PC-3 (cell line): ENCODE measurements at regions not wholly inside any gene's neighbourhood (a gene's known extent, or its start where the extent isn't known, plus 50 kb on each side); places are given as distances from the start of the nearest gene placed in this dataset.

Source experiments
- ATAC-seq: fragments of 200-7000 bp; cut with Tn5 transposase; 2 replicates; pipeline ENCODE4 v1.9.1; 2020; ENCODE audit warnings: mild to moderate bottlenecking, moderate library complexity
- BruUV-seq: library from RNA; stranded (reverse); fragments of 400-500 nt; replicated peaks from 2 replicates; lab custom pipeline; 2021; lab: Mats Ljungman, UMichigan
- CTCF ChIA-PET: fragments of 300-600 bp; sonication (Branson Sonifier 250); formaldehyde crosslinking; loops from one replicate; lab custom pipeline; 2022; ENCODE audit warnings: antibody characterized with exemption; lab: Charles Lee
- POLR2A ChIA-PET: fragments of 300-600 bp; sonication (Branson Sonifier 250); formaldehyde crosslinking; loops from one replicate; lab custom pipeline; 2022; ENCODE audit warnings: antibody characterized with exemption; ENCODE audit not compliant: unreplicated experiment; lab: Charles Lee
- DNase-seq: peaks from one replicate; pipeline ENCODE4 v3.0.0-alpha.2; 2015
- H2AFZ ChIP-seq: fragments of 300-600 bp; sonication (generic); 2 replicates; pipeline ENCODE4 v1.6.0; 2016; ENCODE audit warnings: antibody characterized with exemption, low read length
- H3F3A ChIP-seq: fragments of 300-600 bp; sonication (generic); one replicate; pipeline ENCODE4 v1.6.0; 2017; ENCODE audit warnings: antibody characterized with exemption, low read length, control low read depth, mild to moderate bottlenecking; ENCODE audit not compliant: unreplicated experiment
- H3K27ac ChIP-seq: fragments of 300-600 bp; sonication (generic); 2 replicates; pipeline ENCODE4 v1.5.1; 2016; ENCODE audit warnings: mild to moderate bottlenecking, low read length
- H3K27me3 ChIP-seq: fragments of 300-600 bp; sonication (generic); 2 replicates; pipeline ENCODE4 v1.6.1; 2016; ENCODE audit warnings: low read length, mixed read lengths
- H3K36me3 ChIP-seq: fragments of 300-600 bp; sonication (generic); 2 replicates; pipeline ENCODE4 v1.6.1; 2016; ENCODE audit warnings: low read depth, mixed run types, low read length, mixed read lengths
- H3K4me1 ChIP-seq: fragments of 300-600 bp; sonication (generic); 2 replicates; pipeline ENCODE4 v1.5.1; 2016; ENCODE audit warnings: low read length; ENCODE audit not compliant: insufficient read depth
- H3K4me2 ChIP-seq: fragments of 300-600 bp; sonication (generic); 2 replicates; pipeline ENCODE4 v1.6.0; 2016; ENCODE audit warnings: low read length
- H3K4me3 ChIP-seq: fragments of 300-600 bp; sonication (generic); 2 replicates; pipeline ENCODE4 v1.5.1; 2016; ENCODE audit warnings: mild to moderate bottlenecking, low read length, mixed read lengths
- H3K79me2 ChIP-seq: fragments of 300-600 bp; sonication (generic); 2 replicates; pipeline ENCODE4 v1.6.1; 2017; ENCODE audit warnings: low read length, mixed read lengths
- H3K9ac ChIP-seq: fragments of 300-600 bp; sonication (generic); 2 replicates; pipeline ENCODE4 v1.6.0; 2016; ENCODE audit warnings: mild to moderate bottlenecking, low read length
- H3K9me2 ChIP-seq: fragments of 300-600 bp; sonication (generic); replicated peaks from 2 replicates; pipeline ENCODE4 v1.6.1; 2016; ENCODE audit warnings: mixed run types, low read length, mixed read lengths
- H3K9me3 ChIP-seq: fragments of 300-600 bp; sonication (generic); 2 replicates; pipeline ENCODE4 v1.6.1; 2016; ENCODE audit warnings: low read length, mixed read lengths
- H4K20me1 ChIP-seq: fragments of 300-600 bp; sonication (generic); 2 replicates; pipeline ENCODE4 v1.6.1; 2016; ENCODE audit warnings: low read length, mixed read lengths
- EZH2 ChIP-seq: fragments of 300-600 bp; sonication (generic); IDR thresholded peaks from one replicate; pipeline ENCODE4 v1.6.1; 2017; ENCODE audit warnings: antibody characterized with exemption, mild to moderate bottlenecking, low read length; ENCODE audit not compliant: unreplicated experiment
- EZH2phosphoT487 ChIP-seq: fragments of 300-600 bp; sonication (generic); IDR thresholded peaks from 2 replicates; pipeline ENCODE4 v1.6.1; 2018; ENCODE audit warnings: mild to moderate bottlenecking, antibody characterized with exemption, low read length, borderline replicate concordance
- intact Hi-C: fragments of 100-400 bp; cut with micrococcal nuclease; formaldehyde crosslinking; loops from 2 replicates; pipeline ENCODE4 v1.9.0; 2023
- TF ChIP-seq, protein P1 (sequence below): fragments of 300-600 bp; sonication (generic); conservative IDR thresholded peaks from 2 replicates; pipeline ENCODE4 v1.5.1; 2017; ENCODE audit warnings: antibody characterized with exemption, low read depth, mild to moderate bottlenecking, low read length

DNA sequence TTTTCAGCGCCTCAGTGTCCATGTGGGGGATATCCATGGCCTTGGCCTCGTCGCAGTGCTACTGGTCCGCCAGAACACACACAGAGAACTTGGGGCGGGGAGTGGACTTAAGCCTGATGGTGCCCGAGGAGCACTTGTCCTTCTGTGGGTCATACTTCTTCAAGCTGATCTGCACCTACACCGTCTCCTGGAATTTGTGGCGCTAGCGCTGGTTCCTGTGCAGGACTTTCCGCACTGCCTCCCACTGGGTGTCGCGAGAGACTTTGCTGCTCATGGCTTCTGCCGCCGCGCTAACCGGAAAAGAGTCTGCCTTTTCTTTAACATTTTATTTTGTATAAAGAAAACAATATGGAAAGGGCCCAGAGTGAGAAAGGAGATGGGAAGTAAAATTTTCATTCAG, 266.9 kb downstream of the COX7C start:
- POLR2A ChIA-PET = no interaction called here
- ATAC-seq = no peak
- intact Hi-C loops = loop anchor here (5.0 kb wide), 1 partner anchor 317 kb away; no protein-coding TSS in a partner anchor

DNA sequence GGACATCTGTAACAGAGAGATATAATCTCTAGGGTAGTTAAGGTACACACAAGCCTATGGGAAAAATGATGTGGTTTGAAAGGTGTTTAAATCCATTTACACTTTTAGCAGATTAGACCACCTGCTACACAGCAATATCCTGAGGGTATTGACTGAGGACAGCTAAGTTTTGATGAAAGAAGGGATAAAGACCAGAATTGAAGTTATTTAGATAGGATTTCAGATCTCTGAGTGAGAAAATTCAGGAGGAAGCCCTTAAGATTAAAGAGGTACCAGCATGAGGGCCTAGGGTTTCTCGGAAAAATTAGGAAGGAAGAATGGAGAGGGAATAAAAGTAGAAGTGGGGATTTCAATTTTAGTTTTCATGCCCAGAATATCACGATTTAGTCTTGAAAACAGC, 267.3 kb downstream of the COX7C start:
- no TSS peak for BruUV-seq
- intact Hi-C loops = no loop called here

More for the DNA sequence above, 266.9 kb downstream of the COX7C start:
- BruUV-seq = no TSS peak
- H3K27me3 ChIP-seq = no peaks in the 10 kb centered on the region
- no peak overlapping the region for H3K27ac ChIP-seq
- H3K4me1 ChIP-seq = peaks cover 13% of the 10 kb centered on the region; the same call in 1 of the 2 replicates
- H4K20me1 ChIP-seq = no peaks in the 10 kb centered on the region
- no peak overlapping the region for H3K9ac ChIP-seq
- no peak overlapping the region for H3K4me2 ChIP-seq
- no peaks in the 10 kb centered on the region for H3K9me2 ChIP-seq
- H3K9me3 ChIP-seq = no peaks in the 10 kb centered on the region
- no peaks in the 10 kb centered on the region for H3K79me2 ChIP-seq
- no peak for DNase-seq
- no peaks in the 10 kb centered on the region for H3F3A ChIP-seq
- no peaks in the 10 kb centered on the region for H3K36me3 ChIP-seq
- no peak overlapping the region for H2AFZ ChIP-seq
- TF ChIP-seq EZH2phosphoT487 (no peak), EZH2 (no peak)
- TF ChIP-seq, protein P1, sequence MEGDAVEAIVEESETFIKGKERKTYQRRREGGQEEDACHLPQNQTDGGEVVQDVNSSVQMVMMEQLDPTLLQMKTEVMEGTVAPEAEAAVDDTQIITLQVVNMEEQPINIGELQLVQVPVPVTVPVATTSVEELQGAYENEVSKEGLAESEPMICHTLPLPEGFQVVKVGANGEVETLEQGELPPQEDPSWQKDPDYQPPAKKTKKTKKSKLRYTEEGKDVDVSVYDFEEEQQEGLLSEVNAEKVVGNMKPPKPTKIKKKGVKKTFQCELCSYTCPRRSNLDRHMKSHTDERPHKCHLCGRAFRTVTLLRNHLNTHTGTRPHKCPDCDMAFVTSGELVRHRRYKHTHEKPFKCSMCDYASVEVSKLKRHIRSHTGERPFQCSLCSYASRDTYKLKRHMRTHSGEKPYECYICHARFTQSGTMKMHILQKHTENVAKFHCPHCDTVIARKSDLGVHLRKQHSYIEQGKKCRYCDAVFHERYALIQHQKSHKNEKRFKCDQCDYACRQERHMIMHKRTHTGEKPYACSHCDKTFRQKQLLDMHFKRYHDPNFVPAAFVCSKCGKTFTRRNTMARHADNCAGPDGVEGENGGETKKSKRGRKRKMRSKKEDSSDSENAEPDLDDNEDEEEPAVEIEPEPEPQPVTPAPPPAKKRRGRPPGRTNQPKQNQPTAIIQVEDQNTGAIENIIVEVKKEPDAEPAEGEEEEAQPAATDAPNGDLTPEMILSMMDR = no peak
- CTCF ChIA-PET = no interaction called here
- H3K4me3 ChIP-seq = no peak overlapping the region

More for the DNA sequence above, 267.3 kb downstream of the COX7C start:
- Histone ChIP-seq H3K4me2 (no peak overlapping the region), H3K79me2 (no peaks in the 10 kb centered on the region), H3K27ac (no peak overlapping the region), H3K9ac (no peak overlapping the region), H4K20me1 (no peaks in the 10 kb centered on the region), H3K36me3 (no peaks in the 10 kb centered on the region), H3K4me1 (peaks cover 13% of the 10 kb centered on the region; the same call in 1 of the 2 replicates), H3K4me3 (no peak overlapping the region), H3K9me3 (no peaks in the 10 kb centered on the region), H3K27me3 (no peaks in the 10 kb centered on the region), H3K9me2 (no peaks in the 10 kb centered on the region), H3F3A (no peaks in the 10 kb centered on the region), H2AFZ (no peak overlapping the region)
- CTCF ChIA-PET = no interaction called here
- POLR2A ChIA-PET = no interaction called here
- ATAC-seq (no peak), DNase-seq (no peak)
- no peak for TF ChIP-seq EZH2
- TF ChIP-seq, protein P1 = no peak
- TF ChIP-seq EZH2phosphoT487 = no peak
